ENCODE measurements at regions not wholly inside any gene's neighbourhood (a gene's known extent, or its start where the extent isn't known, plus 50 kb on each side); places are given as distances from the start of the nearest gene placed in this dataset.
"Not testable (repeated sequence)": the region's sequence is repeated elsewhere in the genome, so short reads cannot be mapped to it uniquely, and the experiment has no call there.

DNA sequence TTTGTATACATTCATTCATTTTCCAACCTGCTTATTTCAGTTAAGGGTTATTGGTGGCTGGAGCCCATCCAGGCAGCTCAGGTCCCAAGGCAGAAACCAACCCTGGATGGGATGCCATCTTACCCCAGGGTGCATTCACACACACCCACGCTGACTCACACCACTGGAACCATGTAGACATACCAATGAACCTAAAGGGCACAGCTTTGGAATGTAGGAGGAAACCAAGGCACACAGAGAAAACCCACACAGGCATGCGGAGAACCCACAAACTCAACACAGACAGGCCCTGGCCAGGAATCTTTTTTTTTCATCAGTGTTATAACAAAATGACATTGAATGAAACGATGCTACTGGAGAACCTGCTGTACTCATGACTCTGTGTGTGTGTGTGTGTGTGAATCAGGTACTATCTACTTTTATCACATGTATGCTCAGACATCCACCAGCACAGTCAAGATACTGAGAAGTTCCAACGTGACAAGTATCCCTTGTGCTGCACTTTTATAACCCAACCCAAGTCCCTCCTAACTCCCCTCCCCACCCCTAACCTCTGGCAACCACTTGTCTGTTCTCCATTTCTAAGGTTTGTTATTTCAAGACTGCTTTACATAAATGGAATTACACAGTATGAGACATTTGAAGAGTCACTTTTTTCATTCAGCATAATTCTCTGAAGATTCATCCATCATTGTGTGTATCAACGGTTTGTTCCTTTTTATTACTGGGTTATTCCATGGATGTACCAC, 286.8 kb upstream of the PLD5 start:
- Histone ChIP-seq H3F3A (ENCODE audit: insufficient read depth) (no peaks in the 10 kb centered on the region), H3K9me3 (ENCODE audit: insufficient read depth, low read length) (no peaks in the 10 kb centered on the region), H3K4me3 (ENCODE audit: insufficient read depth, low read length, poor library complexity, severe bottlenecking) (no peak overlapping the region), H3K36me3 (ENCODE audit: low read length) (no peaks in the 10 kb centered on the region), H3K27me3 (ENCODE audit: low read length) (no peaks in the 10 kb centered on the region), H3K9me2 (replicated peaks; ENCODE audit: insufficient read depth, low read length) (no peaks in the 10 kb centered on the region), H3K27ac (ENCODE audit: low read depth, low read length) (no peak overlapping the region), H4K20me1 (ENCODE audit: low read depth, low read length) (no peaks in the 10 kb centered on the region), H2AFZ (ENCODE audit: low read depth, low read length, severe bottlenecking) (no peak overlapping the region), H3K9ac (ENCODE audit: low read length) (no peak overlapping the region), H3K4me2 (ENCODE audit: low read depth, low read length, poor library complexity, severe bottlenecking) (no peak overlapping the region), H3K79me2 (ENCODE audit: insufficient read depth, low read length) (no peaks in the 10 kb centered on the region)
- TF ChIP-seq EZH2phosphoT487 (conservative IDR thresholded peaks at IDR 0.05; ENCODE audit: low read length): no peak
- TF ChIP-seq, protein P1, sequence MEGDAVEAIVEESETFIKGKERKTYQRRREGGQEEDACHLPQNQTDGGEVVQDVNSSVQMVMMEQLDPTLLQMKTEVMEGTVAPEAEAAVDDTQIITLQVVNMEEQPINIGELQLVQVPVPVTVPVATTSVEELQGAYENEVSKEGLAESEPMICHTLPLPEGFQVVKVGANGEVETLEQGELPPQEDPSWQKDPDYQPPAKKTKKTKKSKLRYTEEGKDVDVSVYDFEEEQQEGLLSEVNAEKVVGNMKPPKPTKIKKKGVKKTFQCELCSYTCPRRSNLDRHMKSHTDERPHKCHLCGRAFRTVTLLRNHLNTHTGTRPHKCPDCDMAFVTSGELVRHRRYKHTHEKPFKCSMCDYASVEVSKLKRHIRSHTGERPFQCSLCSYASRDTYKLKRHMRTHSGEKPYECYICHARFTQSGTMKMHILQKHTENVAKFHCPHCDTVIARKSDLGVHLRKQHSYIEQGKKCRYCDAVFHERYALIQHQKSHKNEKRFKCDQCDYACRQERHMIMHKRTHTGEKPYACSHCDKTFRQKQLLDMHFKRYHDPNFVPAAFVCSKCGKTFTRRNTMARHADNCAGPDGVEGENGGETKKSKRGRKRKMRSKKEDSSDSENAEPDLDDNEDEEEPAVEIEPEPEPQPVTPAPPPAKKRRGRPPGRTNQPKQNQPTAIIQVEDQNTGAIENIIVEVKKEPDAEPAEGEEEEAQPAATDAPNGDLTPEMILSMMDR (IDR thresholded peaks at IDR 0.05; ENCODE audit: insufficient read depth, low read length, poor library complexity, severe bottlenecking): no peak

DNA sequence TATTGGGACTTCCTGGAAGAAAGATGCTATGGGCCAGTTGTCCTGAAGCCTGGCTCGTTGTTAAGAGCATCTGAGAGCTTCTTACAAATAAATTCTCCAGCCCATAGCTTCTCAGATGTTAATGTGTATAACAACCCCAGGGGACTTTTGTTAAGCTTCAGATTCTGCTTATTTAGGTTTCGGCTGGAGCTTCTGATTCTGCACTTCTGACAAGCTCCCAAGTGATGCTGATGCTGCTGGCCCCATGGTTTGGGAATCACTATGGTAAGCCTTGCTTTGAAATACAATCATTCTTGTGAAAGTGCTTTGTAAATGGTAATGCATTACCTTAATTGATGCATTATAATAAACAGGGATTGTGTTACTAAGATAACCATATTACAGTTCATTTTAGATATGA, 281.8 kb upstream of the PLD5 start:
- Histone ChIP-seq H3K27ac (ENCODE audit: low read depth, low read length) (no peak overlapping the region), H3K36me3 (ENCODE audit: low read length) (no peaks in the 10 kb centered on the region), H3K4me2 (ENCODE audit: low read depth, low read length, poor library complexity, severe bottlenecking) (no peak overlapping the region), H3K9me2 (replicated peaks; ENCODE audit: insufficient read depth, low read length) (no peaks in the 10 kb centered on the region), H3K79me2 (ENCODE audit: insufficient read depth, low read length) (no peaks in the 10 kb centered on the region), H3K27me3 (ENCODE audit: low read length) (no peaks in the 10 kb centered on the region), H3F3A (ENCODE audit: insufficient read depth) (no peaks in the 10 kb centered on the region), H2AFZ (ENCODE audit: low read depth, low read length, severe bottlenecking) (no peak overlapping the region), H3K9me3 (ENCODE audit: insufficient read depth, low read length) (no peaks in the 10 kb centered on the region), H3K4me3 (ENCODE audit: insufficient read depth, low read length, poor library complexity, severe bottlenecking) (no peak overlapping the region), H4K20me1 (ENCODE audit: low read depth, low read length) (no peaks in the 10 kb centered on the region), H3K9ac (ENCODE audit: low read length) (no peak overlapping the region)
- TF ChIP-seq EZH2phosphoT487 (conservative IDR thresholded peaks at IDR 0.05; ENCODE audit: low read length): no peak
- TF ChIP-seq, protein P1 (IDR thresholded peaks at IDR 0.05; ENCODE audit: insufficient read depth, low read length, poor library complexity, severe bottlenecking): no peak

DNA sequence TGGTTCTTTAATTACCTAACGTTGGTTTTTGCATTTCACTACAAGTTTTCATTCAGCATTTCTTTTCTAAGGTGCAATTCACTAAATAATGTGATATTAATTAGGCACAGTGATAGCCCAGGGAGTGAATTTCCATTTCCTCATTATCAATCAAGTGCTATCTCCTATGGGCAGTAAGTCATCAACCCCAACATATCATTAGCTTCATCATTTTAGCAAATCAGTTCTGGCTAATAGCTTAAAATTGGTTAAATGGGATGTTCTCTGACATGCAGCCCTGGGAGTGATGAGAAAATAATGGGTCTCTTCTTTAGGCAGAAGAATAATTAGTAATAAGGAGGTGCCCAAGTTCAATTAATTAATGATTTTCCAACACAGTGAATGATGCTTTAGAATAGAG, 280.9 kb upstream of the PLD5 start:
- not testable (repeated sequence) for H3K36me3 ChIP-seq (ENCODE audit: low read length)

DNA sequence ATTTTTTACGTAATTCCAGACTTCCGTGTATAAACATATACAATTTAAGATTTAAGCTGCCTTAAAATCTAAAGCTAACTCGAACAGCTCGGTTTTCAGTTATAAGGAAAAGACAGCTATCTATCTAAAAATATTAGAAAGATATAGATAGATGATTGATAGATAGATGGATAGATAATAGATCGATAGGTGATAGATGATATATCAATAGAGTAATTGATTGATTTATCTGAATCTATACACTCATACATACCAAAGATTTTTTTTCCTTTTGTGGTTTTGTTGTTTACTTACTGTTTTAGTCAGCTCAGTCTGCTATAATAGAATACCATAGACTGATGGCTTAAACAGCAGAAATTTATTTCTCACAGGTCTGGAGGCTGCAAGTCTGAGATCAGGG, 278.5 kb upstream of the PLD5 start:
- TF ChIP-seq EZH2phosphoT487 (conservative IDR thresholded peaks at IDR 0.05; ENCODE audit: low read length): no peak
- TF ChIP-seq, protein P1 (IDR thresholded peaks at IDR 0.05; ENCODE audit: insufficient read depth, low read length, poor library complexity, severe bottlenecking): no peak
- H3K9ac ChIP-seq (ENCODE audit: low read length): no peak overlapping the region
- no peaks in the 10 kb centered on the region for H4K20me1 ChIP-seq (ENCODE audit: low read depth, low read length)
- no peaks in the 10 kb centered on the region for H3K9me3 ChIP-seq (ENCODE audit: insufficient read depth, low read length)
- no peak overlapping the region for H3K27ac ChIP-seq (ENCODE audit: low read depth, low read length)
- no peaks in the 10 kb centered on the region for H3K9me2 ChIP-seq (replicated peaks; ENCODE audit: insufficient read depth, low read length)
- H3K36me3 ChIP-seq (ENCODE audit: low read length): no peaks in the 10 kb centered on the region
- no peak overlapping the region for H3K4me2 ChIP-seq (ENCODE audit: low read depth, low read length, poor library complexity, severe bottlenecking)
- no peak overlapping the region for H2AFZ ChIP-seq (ENCODE audit: low read depth, low read length, severe bottlenecking)
- no peak overlapping the region for H3K4me3 ChIP-seq (ENCODE audit: insufficient read depth, low read length, poor library complexity, severe bottlenecking)
- no peaks in the 10 kb centered on the region for H3K79me2 ChIP-seq (ENCODE audit: insufficient read depth, low read length)
- H3K27me3 ChIP-seq (ENCODE audit: low read length): no peaks in the 10 kb centered on the region
- no peaks in the 10 kb centered on the region for H3F3A ChIP-seq (ENCODE audit: insufficient read depth)

More for the DNA sequence above, 280.9 kb upstream of the PLD5 start:
- H3F3A ChIP-seq (ENCODE audit: insufficient read depth); H3K79me2 ChIP-seq (ENCODE audit: insufficient read depth, low read length); H2AFZ ChIP-seq (ENCODE audit: low read depth, low read length, severe bottlenecking); H3K9me2 ChIP-seq (replicated peaks; ENCODE audit: insufficient read depth, low read length); H3K4me3 ChIP-seq (ENCODE audit: insufficient read depth, low read length, poor library complexity, severe bottlenecking); H4K20me1 ChIP-seq (ENCODE audit: low read depth, low read length); H3K9ac ChIP-seq (ENCODE audit: low read length); H3K27me3 ChIP-seq (ENCODE audit: low read length); H3K4me2 ChIP-seq (ENCODE audit: low read depth, low read length, poor library complexity, severe bottlenecking); H3K9me3 ChIP-seq (ENCODE audit: insufficient read depth, low read length); H3K27ac ChIP-seq (ENCODE audit: low read depth, low read length): not testable (repeated sequence)

Measured in SU-DHL-6 (cell line).